Activated naive CD8-positive, alpha-beta T cell treated with anti-CD3 and anti-CD28 coated beads, Interleukin-2, amount 10 ng/mL, durations not matched to agents 7 days and 5 days (primary cell): ENCODE measurements at regions not wholly inside any gene's neighbourhood (a gene's known extent, or its start where the extent isn't known, plus 50 kb on each side); places are given as distances from the start of the nearest gene placed in this dataset.
"Not testable (repeated sequence)": the region's sequence is repeated elsewhere in the genome, so short reads cannot be mapped to it uniquely, and the experiment has no call there.

ENCODE experiments used
- ATAC-seq: fragments of 150-1000 bp; cut with Tn5 transposase; one replicate; pipeline ENCODE4 v1.10.0; 2021; ENCODE audit warnings: low read depth, moderate library complexity
- POLR2A ChIA-PET: fragments of 350-600 bp; sonication (Branson Sonifier 250); formaldehyde crosslinking; loops from one replicate; lab custom pipeline; 2021; ENCODE audit warnings: antibody characterized with exemption; lab: Charles Lee
- DNase-seq: peaks from one replicate; pipeline ENCODE4 v3.0.0; 2021
- H3K27ac Mint-ChIP-seq: one replicate; pipeline ENCODE4 v1.8.0; 2022; ENCODE audit warnings: mild to moderate bottlenecking, mixed read lengths
- H3K27me3 Mint-ChIP-seq: one replicate; pipeline ENCODE4 v1.8.0; 2022; ENCODE audit warnings: mild to moderate bottlenecking, moderate library complexity, mixed read lengths
- H3K36me3 Mint-ChIP-seq: one replicate; pipeline ENCODE4 v1.8.0; 2021; ENCODE audit warnings: mild to moderate bottlenecking, mixed read lengths
- H3K4me1 Mint-ChIP-seq: one replicate; pipeline ENCODE4 v1.8.0; 2021; ENCODE audit warnings: mixed read lengths
- H3K4me3 Mint-ChIP-seq: one replicate; pipeline ENCODE4 v1.8.0; 2022; ENCODE audit warnings: mild to moderate bottlenecking, moderate library complexity, mixed read lengths
- H3K9me3 Mint-ChIP-seq: one replicate; pipeline ENCODE4 v1.8.0; 2021; ENCODE audit warnings: mixed read lengths

DNA sequence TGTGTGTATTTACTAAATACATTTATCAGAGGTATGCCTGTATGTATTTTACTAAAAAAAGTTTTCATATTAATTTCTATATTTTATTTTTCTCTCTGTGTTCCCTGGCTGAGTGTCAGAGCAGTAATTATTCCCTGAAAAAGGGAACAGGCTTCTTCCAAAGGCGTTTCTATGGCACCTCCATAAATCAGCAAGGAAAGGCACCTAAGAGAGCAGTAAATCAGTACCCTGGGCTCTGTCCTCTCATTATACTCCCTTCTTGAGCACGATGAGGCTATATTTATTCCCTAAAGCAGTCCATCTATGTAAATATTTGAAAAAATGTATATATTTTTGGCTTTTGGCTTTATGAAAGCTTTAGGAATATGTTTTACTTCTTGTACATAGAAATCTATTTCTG, 806.3 kb downstream of the PRIM2 start:
- H3K9me3 Mint-ChIP-seq, POLR2A ChIA-PET, DNase-seq, H3K4me1 Mint-ChIP-seq, H3K27ac Mint-ChIP-seq, H3K27me3 Mint-ChIP-seq, H3K36me3 Mint-ChIP-seq, H3K4me3 Mint-ChIP-seq, ATAC-seq: not testable (repeated sequence)

DNA sequence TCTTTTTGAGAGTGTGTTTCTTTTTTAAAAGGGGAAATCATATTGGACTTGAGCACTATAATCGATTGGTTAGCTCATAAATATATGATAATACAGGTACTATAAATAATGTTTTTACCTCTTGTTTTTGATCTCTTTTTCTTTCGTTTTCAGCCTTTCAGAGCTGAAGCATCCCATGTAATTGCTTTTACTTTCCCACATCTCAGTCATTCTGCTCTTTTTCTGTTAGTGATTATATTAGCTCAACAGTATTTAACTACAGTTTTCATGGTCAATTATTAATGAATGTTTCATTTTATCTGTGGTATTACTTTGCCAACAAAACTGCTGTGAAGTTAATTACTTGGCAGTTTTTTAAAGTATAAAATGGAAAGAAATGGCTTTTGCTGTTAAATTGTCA, 811.1 kb downstream of the PRIM2 start:
- H3K27me3 Mint-ChIP-seq, POLR2A ChIA-PET, DNase-seq, H3K4me1 Mint-ChIP-seq, H3K27ac Mint-ChIP-seq, H3K9me3 Mint-ChIP-seq, H3K36me3 Mint-ChIP-seq, H3K4me3 Mint-ChIP-seq, ATAC-seq: not testable (repeated sequence)

DNA sequence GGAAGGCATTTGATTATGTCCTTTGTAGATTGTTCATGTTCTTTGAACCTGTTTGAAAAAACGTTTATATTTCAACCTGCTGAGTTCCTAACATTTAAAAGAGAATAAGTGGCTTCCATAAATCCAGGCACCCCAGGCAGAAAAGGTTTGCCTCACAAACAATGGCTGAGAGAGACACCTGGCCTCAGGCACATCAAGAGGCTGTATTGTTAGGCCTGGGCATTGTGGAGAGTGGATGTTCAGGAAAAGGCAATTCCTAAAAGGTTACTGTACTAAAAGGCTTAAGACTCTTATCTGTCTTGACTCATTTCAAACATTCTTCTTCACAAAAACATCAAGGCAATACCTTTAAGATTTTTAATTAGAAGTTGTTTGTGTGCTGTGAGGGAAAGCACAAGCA, 811.7 kb downstream of the PRIM2 start:
- not testable (repeated sequence) for H3K4me3 Mint-ChIP-seq, ATAC-seq, H3K9me3 Mint-ChIP-seq

DNA sequence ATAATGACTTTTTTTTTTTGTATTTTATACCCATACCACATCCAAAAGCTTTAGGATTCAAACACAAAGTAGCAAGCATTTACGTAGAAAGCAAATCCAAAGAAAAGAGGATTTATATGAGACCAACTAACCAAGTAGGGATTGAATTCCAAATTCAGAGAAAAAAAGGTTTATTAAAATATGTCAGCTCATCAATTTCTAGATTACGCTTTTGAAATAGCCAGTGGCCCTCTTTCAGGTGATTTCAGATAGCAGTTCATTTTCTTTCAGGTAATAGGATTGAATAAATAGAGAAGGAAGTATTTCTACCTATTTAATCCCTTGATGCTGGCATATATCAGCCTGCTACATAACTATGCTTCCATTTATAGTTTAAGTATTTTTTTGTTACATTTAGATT, 822.3 kb downstream of the PRIM2 start:
- H3K36me3 Mint-ChIP-seq, H3K27me3 Mint-ChIP-seq, H3K4me3 Mint-ChIP-seq, H3K27ac Mint-ChIP-seq, DNase-seq, POLR2A ChIA-PET, H3K4me1 Mint-ChIP-seq, ATAC-seq, H3K9me3 Mint-ChIP-seq: not testable (repeated sequence)

More for the DNA sequence above, 811.7 kb downstream of the PRIM2 start:
- H3K4me1 Mint-ChIP-seq, DNase-seq, H3K36me3 Mint-ChIP-seq, POLR2A ChIA-PET, H3K27ac Mint-ChIP-seq, H3K27me3 Mint-ChIP-seq: not testable (repeated sequence)

DNA sequence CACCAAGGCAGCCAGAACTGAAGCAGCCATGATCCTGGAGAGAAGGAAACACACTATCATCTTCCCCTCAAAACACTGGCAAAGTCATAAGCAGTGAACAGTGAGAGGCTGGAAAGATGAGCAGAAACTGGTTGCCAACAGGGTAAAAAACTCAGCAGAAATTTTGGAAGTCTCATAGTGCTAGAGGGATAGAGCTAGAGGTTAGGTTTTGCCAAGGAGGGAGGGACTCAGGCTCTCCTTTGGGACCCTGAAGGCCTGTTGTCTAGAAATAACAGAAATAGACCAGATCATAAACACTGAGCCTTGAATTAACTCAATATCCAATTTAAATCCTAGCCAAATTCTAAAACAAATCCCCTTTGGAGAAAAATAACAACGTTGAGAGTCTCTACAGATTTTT, 853.6 kb downstream of the PRIM2 start:
- H3K36me3 Mint-ChIP-seq, H3K27ac Mint-ChIP-seq, H3K27me3 Mint-ChIP-seq, ATAC-seq, DNase-seq, H3K9me3 Mint-ChIP-seq, H3K4me3 Mint-ChIP-seq, H3K4me1 Mint-ChIP-seq, POLR2A ChIA-PET: not testable (repeated sequence)

DNA sequence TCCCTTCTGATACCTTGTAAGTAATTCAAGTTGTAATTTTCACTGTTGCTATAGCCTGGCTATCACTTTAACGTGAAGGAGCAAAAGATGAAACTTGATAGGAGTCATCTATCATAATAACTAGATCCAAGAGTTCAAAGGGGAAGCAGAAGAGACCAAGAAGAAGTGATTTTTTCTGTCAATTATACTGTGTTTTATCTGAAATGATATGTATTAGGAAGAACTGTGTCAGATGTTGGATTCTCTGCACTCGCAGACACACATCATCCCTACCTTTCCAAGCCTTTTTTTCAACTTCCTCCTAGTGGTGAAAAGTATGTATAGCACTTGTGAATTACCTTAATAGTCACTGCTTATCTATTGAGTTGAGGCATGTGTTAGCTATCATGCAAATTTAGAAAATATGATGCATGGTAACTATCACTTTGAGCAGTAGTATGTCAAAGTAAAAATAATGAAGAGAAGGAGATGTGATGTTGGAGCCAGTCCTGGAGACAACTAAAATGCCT, 864.2 kb downstream of the PRIM2 start:
- H3K36me3 Mint-ChIP-seq, POLR2A ChIA-PET, DNase-seq, ATAC-seq, H3K9me3 Mint-ChIP-seq, H3K4me1 Mint-ChIP-seq, H3K27ac Mint-ChIP-seq, H3K27me3 Mint-ChIP-seq, H3K4me3 Mint-ChIP-seq: not testable (repeated sequence)

DNA sequence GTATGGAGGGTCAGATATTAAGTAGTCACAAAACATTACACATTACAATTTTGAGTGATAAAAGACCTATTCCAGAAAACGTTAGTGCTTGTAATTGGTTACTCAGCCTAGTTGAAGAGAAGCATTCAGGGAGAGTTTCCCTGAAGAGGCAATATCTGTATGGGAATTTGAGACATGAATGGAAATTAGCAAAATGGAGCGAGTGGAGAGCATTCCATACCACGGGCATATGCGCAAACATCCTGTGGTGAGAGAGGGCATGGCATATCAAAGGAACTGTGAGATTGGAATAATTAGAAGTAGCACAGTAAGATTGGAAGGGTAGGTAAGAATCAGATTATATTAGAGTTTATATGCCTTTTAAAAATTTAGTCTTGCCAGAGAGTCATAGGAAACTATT, 867.9 kb downstream of the PRIM2 start:
- H3K27ac Mint-ChIP-seq, ATAC-seq, H3K27me3 Mint-ChIP-seq, DNase-seq, H3K4me1 Mint-ChIP-seq, POLR2A ChIA-PET, H3K4me3 Mint-ChIP-seq, H3K9me3 Mint-ChIP-seq, H3K36me3 Mint-ChIP-seq: not testable (repeated sequence)

DNA sequence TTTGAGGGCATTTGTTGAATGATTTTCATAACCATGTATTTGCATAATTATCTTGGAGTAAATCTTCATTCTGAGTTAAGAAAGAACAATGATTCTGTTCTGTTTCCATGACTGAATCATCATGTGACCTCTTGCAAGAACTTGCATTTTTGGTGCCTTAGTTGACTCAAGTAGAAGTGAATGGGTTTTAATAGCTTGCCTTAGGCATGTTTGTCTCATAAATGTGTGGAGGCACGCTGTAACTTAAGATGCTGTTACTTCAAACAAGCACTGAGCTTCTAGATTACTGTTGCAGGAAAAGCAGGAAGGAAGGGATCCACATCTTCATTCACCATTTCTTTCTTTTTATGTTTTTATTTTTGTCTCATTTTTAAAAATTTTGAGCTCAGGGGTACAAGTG, 875.8 kb downstream of the PRIM2 start:
- POLR2A ChIA-PET, H3K27me3 Mint-ChIP-seq, H3K36me3 Mint-ChIP-seq, H3K27ac Mint-ChIP-seq, H3K9me3 Mint-ChIP-seq, ATAC-seq, H3K4me3 Mint-ChIP-seq, H3K4me1 Mint-ChIP-seq, DNase-seq: not testable (repeated sequence)

DNA sequence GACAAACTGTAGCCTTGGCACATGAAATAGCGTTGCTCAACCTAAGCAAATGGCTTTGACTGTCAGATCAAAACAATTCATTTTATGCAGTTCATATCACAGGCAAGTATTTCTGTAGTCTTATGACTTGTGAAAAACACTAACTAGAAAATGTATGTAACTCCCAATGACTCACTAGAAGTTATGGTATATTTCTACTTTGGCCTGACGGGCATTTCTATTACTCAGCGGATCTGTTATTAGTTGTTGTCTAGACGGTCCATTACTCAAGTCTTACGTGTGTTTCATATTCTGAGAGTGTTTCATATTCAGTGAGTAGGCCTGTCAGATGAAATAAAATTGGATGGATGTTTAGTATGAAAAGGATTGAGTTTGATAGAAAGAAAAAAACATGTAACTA, 880.9 kb downstream of the PRIM2 start:
- H3K9me3 Mint-ChIP-seq: no peaks in the 10 kb centered on the region
- POLR2A ChIA-PET: no interaction called here
- no peaks in the 10 kb centered on the region for H3K36me3 Mint-ChIP-seq
- ATAC-seq (no peak), DNase-seq (no peak)
- H3K27ac Mint-ChIP-seq: no peak overlapping the region
- no peaks in the 10 kb centered on the region for H3K27me3 Mint-ChIP-seq
- H3K4me1 Mint-ChIP-seq: no peaks in the 10 kb centered on the region
- no peak overlapping the region for H3K4me3 Mint-ChIP-seq

DNA sequence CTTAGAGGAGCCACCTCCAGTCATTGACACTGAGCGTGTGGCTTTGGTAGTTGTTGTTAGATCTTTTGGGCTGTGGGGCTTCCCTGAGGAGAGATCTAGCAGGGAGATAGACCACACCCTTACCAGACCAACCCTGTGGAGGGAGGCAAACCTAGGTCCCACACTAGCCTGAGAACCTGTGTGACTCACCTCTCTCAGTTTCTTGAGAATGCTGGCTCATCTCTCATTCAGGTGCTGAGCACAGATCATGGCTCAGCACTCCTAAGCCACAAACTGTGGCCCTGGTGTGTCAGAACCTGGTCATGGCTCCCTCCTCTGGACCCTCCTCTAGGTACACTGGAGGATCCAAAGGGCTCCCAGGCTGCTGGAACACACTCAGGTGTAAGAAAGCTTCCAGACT, 919.7 kb downstream of the PRIM2 start:
- H3K36me3 Mint-ChIP-seq, POLR2A ChIA-PET, H3K4me3 Mint-ChIP-seq, H3K27me3 Mint-ChIP-seq, DNase-seq, ATAC-seq, H3K4me1 Mint-ChIP-seq, H3K9me3 Mint-ChIP-seq, H3K27ac Mint-ChIP-seq: not testable (repeated sequence)

DNA sequence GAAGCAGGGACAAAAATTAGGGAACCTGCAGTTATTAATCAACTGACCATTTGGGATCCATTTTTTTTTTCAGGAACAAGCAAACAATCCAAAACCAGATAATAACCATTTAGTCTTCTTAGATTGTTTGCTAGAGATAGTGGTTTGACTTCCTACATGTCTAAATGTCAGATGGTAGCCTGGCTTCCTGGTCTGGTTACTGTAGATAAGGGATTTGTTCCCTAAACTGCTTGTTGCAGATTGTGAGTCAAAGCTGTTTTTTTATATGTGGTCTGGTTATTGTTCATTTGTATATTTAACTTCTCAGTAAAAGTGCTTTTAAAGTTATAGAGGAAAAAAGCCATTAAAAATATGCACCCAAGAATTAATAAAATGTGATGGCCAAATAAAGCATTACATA, 921.0 kb downstream of the PRIM2 start:
- H3K27ac Mint-ChIP-seq, ATAC-seq, H3K9me3 Mint-ChIP-seq, H3K27me3 Mint-ChIP-seq, H3K4me1 Mint-ChIP-seq, H3K4me3 Mint-ChIP-seq, POLR2A ChIA-PET, H3K36me3 Mint-ChIP-seq, DNase-seq: not testable (repeated sequence)

DNA sequence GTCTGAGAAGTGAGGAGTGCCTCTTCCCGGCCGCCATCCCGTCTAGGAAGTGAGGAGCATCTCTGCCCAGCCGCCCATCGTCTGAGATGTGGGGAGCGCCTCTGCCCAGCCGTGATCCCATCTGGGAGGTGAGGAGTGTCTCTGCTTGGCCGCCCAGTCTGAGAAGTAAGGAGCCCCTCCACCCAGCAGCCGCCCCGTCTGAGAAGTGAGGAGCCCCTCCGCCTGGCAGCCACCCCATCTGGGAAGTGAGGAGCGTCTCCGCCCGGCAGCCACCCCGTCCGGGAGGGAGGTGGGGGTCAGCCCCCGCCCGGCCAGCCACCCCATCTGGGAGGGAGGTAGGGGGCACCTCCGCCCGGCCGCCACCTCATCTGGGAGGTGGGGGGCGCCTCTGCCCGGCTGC, 940.2 kb downstream of the PRIM2 start:
- H3K27me3 Mint-ChIP-seq, H3K36me3 Mint-ChIP-seq, H3K9me3 Mint-ChIP-seq, H3K4me3 Mint-ChIP-seq, DNase-seq, H3K4me1 Mint-ChIP-seq, POLR2A ChIA-PET, H3K27ac Mint-ChIP-seq, ATAC-seq: not testable (repeated sequence)

DNA sequence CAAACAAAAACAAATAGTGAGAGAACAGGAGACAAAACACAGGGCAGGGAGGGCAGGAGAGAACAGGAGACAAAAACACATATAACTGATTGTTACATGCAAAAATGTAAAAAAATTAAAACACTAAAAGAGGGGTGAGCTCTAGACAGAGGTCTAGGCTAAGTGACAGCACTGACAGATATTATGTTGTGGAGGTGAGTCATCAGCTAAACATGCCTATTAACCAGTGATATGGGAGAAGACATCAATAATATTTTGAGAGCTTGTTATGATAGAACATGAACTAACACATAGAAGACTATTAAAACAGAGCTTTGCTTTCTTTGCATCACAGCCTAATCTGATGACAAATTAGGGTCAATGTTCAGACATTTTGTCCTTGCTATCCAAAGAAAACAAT, 972.7 kb downstream of the PRIM2 start:
- Mint-ChIP-seq H3K4me1 (no peaks in the 10 kb centered on the region), H3K36me3 (no peaks in the 10 kb centered on the region), H3K27me3 (no peaks in the 10 kb centered on the region), H3K27ac (no peak overlapping the region), H3K9me3 (peaks cover 3% of the 10 kb centered on the region), H3K4me3 (no peak overlapping the region)
- no peak for DNase-seq
- POLR2A ChIA-PET: no interaction called here
- no peak for ATAC-seq

DNA sequence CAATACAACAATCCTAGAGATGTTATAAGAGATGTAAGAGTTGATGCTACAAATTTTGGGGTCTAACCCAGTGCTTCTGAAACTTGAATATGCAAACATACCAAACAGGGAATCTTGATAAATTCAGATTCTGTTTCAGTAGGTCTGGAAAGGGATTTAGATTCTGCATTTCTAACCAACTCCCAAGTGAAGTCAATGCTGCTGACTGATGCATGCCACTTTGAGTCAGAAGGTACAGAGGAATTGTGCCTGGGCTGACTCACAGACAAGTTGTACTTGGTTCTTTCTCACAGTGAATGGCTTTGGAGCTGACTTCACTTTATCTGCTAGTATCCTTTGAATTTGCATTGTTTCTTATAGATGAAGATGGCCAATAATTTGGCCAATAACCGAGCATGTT, 973.9 kb downstream of the PRIM2 start:
- DNase-seq, H3K9me3 Mint-ChIP-seq, POLR2A ChIA-PET, ATAC-seq, H3K36me3 Mint-ChIP-seq, H3K27me3 Mint-ChIP-seq, H3K4me3 Mint-ChIP-seq, H3K4me1 Mint-ChIP-seq, H3K27ac Mint-ChIP-seq: not testable (repeated sequence)

DNA sequence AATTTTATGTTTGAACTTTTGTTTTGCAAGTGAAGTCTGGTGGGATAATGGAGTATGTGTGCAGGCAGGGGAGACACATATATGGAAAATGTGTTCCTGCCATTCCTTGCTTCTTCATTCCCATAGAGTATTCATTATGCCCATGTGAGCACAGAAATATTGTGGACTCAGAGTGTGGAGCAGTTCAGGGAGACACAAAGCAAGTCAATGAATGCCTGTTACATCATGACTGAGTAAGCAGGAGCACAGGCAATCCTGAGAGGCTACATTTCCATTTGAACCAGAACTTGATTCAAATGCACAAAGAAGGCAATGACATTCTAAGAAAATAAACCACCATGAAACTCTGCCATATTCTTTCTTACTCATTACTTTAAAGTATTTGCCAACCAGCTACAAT, 990.5 kb downstream of the PRIM2 start:
- not testable (repeated sequence) for H3K27me3 Mint-ChIP-seq

More for the DNA sequence above, 990.5 kb downstream of the PRIM2 start:
- POLR2A ChIA-PET, H3K27ac Mint-ChIP-seq, DNase-seq, H3K9me3 Mint-ChIP-seq, H3K36me3 Mint-ChIP-seq, H3K4me3 Mint-ChIP-seq, ATAC-seq, H3K4me1 Mint-ChIP-seq: not testable (repeated sequence)
